Mesendoderm (in vitro differentiated cells): ENCODE measurements at regions not wholly inside any gene's neighbourhood (a gene's known extent, or its start where the extent isn't known, plus 50 kb on each side); places are given as distances from the start of the nearest gene placed in this dataset.

Source experiments
- DNase-seq: peaks from one replicate; pipeline ENCODE4 v3.0.0; 2013
- H2AK5ac ChIP-seq: 2 replicates; pipeline ENCODE4 v1.6.1; 2013; ENCODE audit warnings: low read length, inconsistent platforms
- H2BK120ac ChIP-seq: 2 replicates; pipeline ENCODE4 v1.6.1; 2013; ENCODE audit warnings: low read depth, mild to moderate bottlenecking, low read length, moderate library complexity, mixed read lengths
- H2BK15ac ChIP-seq: replicated peaks from 2 replicates; pipeline ENCODE4 v1.6.1; 2013; ENCODE audit warnings: low read depth, mild to moderate bottlenecking, moderate library complexity
- H2BK5ac ChIP-seq: 2 replicates; pipeline ENCODE4 v1.6.1; 2013; ENCODE audit warnings: low read length, inconsistent platforms
- H3K18ac ChIP-seq: 2 replicates; pipeline ENCODE4 v1.6.1; 2013; ENCODE audit warnings: mild to moderate bottlenecking, low read length, mixed read lengths
- H3K23ac ChIP-seq: one replicate; pipeline ENCODE4 v1.6.1; 2013; ENCODE audit warnings: low read length
- H3K27ac ChIP-seq: 2 replicates; pipeline ENCODE4 v1.5.1; 2013; ENCODE audit warnings: low read depth, mild to moderate bottlenecking, inconsistent platforms, low read length, moderate library complexity
- H3K27me3 ChIP-seq: 2 replicates; pipeline ENCODE4 v1.6.1; 2013; ENCODE audit warnings: low read length, control low read depth, mild to moderate bottlenecking, inconsistent platforms; ENCODE audit not compliant: insufficient read depth, poor library complexity
- H3K36me3 ChIP-seq: 2 replicates; pipeline ENCODE4 v1.6.1; 2013; ENCODE audit warnings: low read length, inconsistent platforms; ENCODE audit not compliant: control insufficient read depth, insufficient read depth
- H3K4ac ChIP-seq: one replicate; pipeline ENCODE4 v1.6.1; 2013; ENCODE audit warnings: low read depth, mild to moderate bottlenecking, low read length, moderate library complexity
- H3K4me1 ChIP-seq: 2 replicates; pipeline ENCODE4 v1.6.1; 2013; ENCODE audit warnings: low read depth, low read length, inconsistent platforms; ENCODE audit not compliant: control insufficient read depth
- H3K4me2 ChIP-seq: 2 replicates; pipeline ENCODE4 v1.6.1; 2013; ENCODE audit warnings: low read length
- H3K4me3 ChIP-seq: 2 replicates; pipeline ENCODE4 v1.5.1; 2013; ENCODE audit warnings: mild to moderate bottlenecking, low read length
- H3K56ac ChIP-seq: one replicate; pipeline ENCODE4 v1.6.1; 2013; ENCODE audit warnings: low read length
- H3K79me1 ChIP-seq: 2 replicates; pipeline ENCODE4 v1.6.1; 2013; ENCODE audit warnings: low read length, inconsistent platforms
- H3K79me2 ChIP-seq: 2 replicates; pipeline ENCODE4 v1.6.1; 2013; ENCODE audit warnings: mild to moderate bottlenecking, low read length; ENCODE audit not compliant: control insufficient read depth, insufficient read depth
- H3K9ac ChIP-seq: 2 replicates; pipeline ENCODE4 v1.6.1; 2013; ENCODE audit warnings: low read length, inconsistent platforms
- H4K5ac ChIP-seq: one replicate; pipeline ENCODE4 v1.6.1; 2013; ENCODE audit warnings: low read length
- H4K8ac ChIP-seq: one replicate; pipeline ENCODE4 v1.6.1; 2013; ENCODE audit warnings: low read depth, mild to moderate bottlenecking, control low read depth, low read length, moderate library complexity
- WGBS: extraction: QIAGEN DNeasy Blood & Tissue Kit; methylation state at CpG from one replicate; pipeline ENCODE4 v1.1.7; 2013; ENCODE audit warnings: low lambda C conversion rate, missing lambda C conversion rate; ENCODE audit not compliant: insufficient coverage; ENCODE audit errors: extremely low coverage; 5-methylcytosine and 5-hydroxymethylcytosine counted together

GRCh38 chr6:165880686-165881085, 217.6 kb upstream of the PDE10A start:
- Histone ChIP-seq H3K9ac (no peak overlapping the region), H3K56ac (no peak overlapping the region), H3K4me3 (no peak overlapping the region), H3K36me3 (no peaks in the 10 kb centered on the region), H3K79me1 (no peaks in the 10 kb centered on the region), H3K4ac (no peak overlapping the region), H3K23ac (no peak overlapping the region), H2BK120ac (no peak overlapping the region), H3K4me1 (no peaks in the 10 kb centered on the region), H3K27me3 (no peaks in the 10 kb centered on the region), H4K8ac (no peak overlapping the region), H2AK5ac (no peak overlapping the region), H3K27ac (no peak overlapping the region), H4K5ac (no peak overlapping the region), H3K79me2 (no peaks in the 10 kb centered on the region), H2BK5ac (no peak overlapping the region), H3K4me2 (no peak overlapping the region), H3K18ac (no peak overlapping the region), H2BK15ac (no peak overlapping the region)
- no peak for DNase-seq
- WGBS: no CpG with 5 or more reads among the region's 2 CpGs

GRCh38 chr6:165877773-165878172, 214.7 kb upstream of the PDE10A start:
- H3K27ac ChIP-seq: no peak overlapping the region
- H3K79me2 ChIP-seq: no peaks in the 10 kb centered on the region
- H3K79me1 ChIP-seq: no peaks in the 10 kb centered on the region
- H2BK5ac ChIP-seq: no peak overlapping the region
- no peaks in the 10 kb centered on the region for H3K36me3 ChIP-seq
- H3K4me3 ChIP-seq: no peak overlapping the region
- H2BK15ac ChIP-seq: no peak overlapping the region
- no peaks in the 10 kb centered on the region for H3K4me1 ChIP-seq
- H3K9ac ChIP-seq: no peak overlapping the region
- H3K4ac ChIP-seq: no peak overlapping the region
- H4K5ac ChIP-seq: no peak overlapping the region
- no peak overlapping the region for H3K4me2 ChIP-seq
- H3K56ac ChIP-seq: no peak overlapping the region
- no peak overlapping the region for H3K23ac ChIP-seq
- no peaks in the 10 kb centered on the region for H3K27me3 ChIP-seq
- no peak overlapping the region for H2AK5ac ChIP-seq
- 100% methylated on average over 1 of the region's 3 CpGs for WGBS
- H4K8ac ChIP-seq: no peak overlapping the region
- H2BK120ac ChIP-seq: no peak overlapping the region
- DNase-seq: no peak
- H3K18ac ChIP-seq: no peak overlapping the region

GRCh38 chr6:165877192-165877591, 214.2 kb upstream of the PDE10A start:
- Histone ChIP-seq H3K4me2 (no peak overlapping the region), H4K8ac (no peak overlapping the region), H2BK120ac (no peak overlapping the region), H3K79me2 (no peaks in the 10 kb centered on the region), H3K23ac (no peak overlapping the region), H3K27ac (no peak overlapping the region), H3K4me3 (no peak overlapping the region), H3K79me1 (no peaks in the 10 kb centered on the region), H3K27me3 (no peaks in the 10 kb centered on the region), H3K36me3 (no peaks in the 10 kb centered on the region), H3K4me1 (no peaks in the 10 kb centered on the region), H3K4ac (no peak overlapping the region), H2AK5ac (no peak overlapping the region), H2BK15ac (no peak overlapping the region), H2BK5ac (no peak overlapping the region), H3K9ac (no peak overlapping the region), H4K5ac (no peak overlapping the region), H3K56ac (no peak overlapping the region), H3K18ac (no peak overlapping the region)
- no peak for DNase-seq
- no CpG with 5 or more reads among the region's 5 CpGs for WGBS

- no peak overlapping the region for H3K9ac ChIP-seq
- H2BK15ac ChIP-seq: no peak overlapping the region
- no peaks in the 10 kb centered on the region for H3K27me3 ChIP-seq
- H3K79me2 ChIP-seq: no peaks in the 10 kb centered on the region
- H3K79me1 ChIP-seq: no peaks in the 10 kb centered on the region
- no peak overlapping the region for H3K4me3 ChIP-seq
- H3K23ac ChIP-seq: no peak overlapping the region
- no peak overlapping the region for H3K18ac ChIP-seq
- H2AK5ac ChIP-seq: no peak overlapping the region
- no peak overlapping the region for H3K4me2 ChIP-seq
- no peak overlapping the region for H2BK120ac ChIP-seq
- H3K36me3 ChIP-seq: no peaks in the 10 kb centered on the region
- no CpG with 5 or more reads among the region's 6 CpGs for WGBS
- H2BK5ac ChIP-seq: no peak overlapping the region
- H4K5ac ChIP-seq: no peak overlapping the region
- H3K56ac ChIP-seq: no peak overlapping the region
- DNase-seq: no peak
- no peaks in the 10 kb centered on the region for H3K4me1 ChIP-seq
- no peak overlapping the region for H4K8ac ChIP-seq
- H3K4ac ChIP-seq: no peak overlapping the region
- no peak overlapping the region for H3K27ac ChIP-seq
Observed at GRCh38 chr6:165876588-165876987, 213.5 kb upstream of the PDE10A start.

- Histone ChIP-seq H3K4me3 (no peak overlapping the region), H3K27me3 (no peaks in the 10 kb centered on the region), H3K79me1 (no peaks in the 10 kb centered on the region), H3K56ac (no peak overlapping the region), H4K8ac (no peak overlapping the region), H3K36me3 (no peaks in the 10 kb centered on the region), H3K4me2 (no peak overlapping the region), H2BK120ac (no peak overlapping the region), H3K27ac (no peak overlapping the region), H3K79me2 (no peaks in the 10 kb centered on the region), H2BK5ac (no peak overlapping the region), H4K5ac (no peak overlapping the region), H3K4me1 (no peaks in the 10 kb centered on the region), H2BK15ac (no peak overlapping the region), H3K9ac (no peak overlapping the region), H3K23ac (no peak overlapping the region), H3K4ac (no peak overlapping the region), H2AK5ac (no peak overlapping the region), H3K18ac (no peak overlapping the region)
- WGBS: no CpG with 5 or more reads among the region's 1 CpG
- no peak for DNase-seq
Observed at GRCh38 chr6:165875946-165876345, 212.9 kb upstream of the PDE10A start.

GRCh38 chr6:165873976-165874375, 210.9 kb upstream of the PDE10A start:
- H3K4me3 ChIP-seq: no peak overlapping the region
- H3K4ac ChIP-seq: no peak overlapping the region
- no peak overlapping the region for H3K56ac ChIP-seq
- H3K4me2 ChIP-seq: no peak overlapping the region
- H4K8ac ChIP-seq: no peak overlapping the region
- WGBS: no CpG with 5 or more reads among the region's 2 CpGs
- H2AK5ac ChIP-seq: no peak overlapping the region
- H2BK120ac ChIP-seq: no peak overlapping the region
- H3K36me3 ChIP-seq: no peaks in the 10 kb centered on the region
- no peak overlapping the region for H2BK15ac ChIP-seq
- no peaks in the 10 kb centered on the region for H3K27me3 ChIP-seq
- H4K5ac ChIP-seq: no peak overlapping the region
- H3K27ac ChIP-seq: no peak overlapping the region
- H3K18ac ChIP-seq: no peak overlapping the region
- no peaks in the 10 kb centered on the region for H3K4me1 ChIP-seq
- H3K9ac ChIP-seq: no peak overlapping the region
- no peak overlapping the region for H2BK5ac ChIP-seq
- DNase-seq: no peak
- H3K79me2 ChIP-seq: no peaks in the 10 kb centered on the region
- H3K79me1 ChIP-seq: no peaks in the 10 kb centered on the region
- H3K23ac ChIP-seq: no peak overlapping the region
